Mesenchymal stem cell (in vitro differentiated cells and primary cell): ENCODE measurements at regions not wholly inside any gene's neighbourhood (a gene's known extent, or its start where the extent isn't known, plus 50 kb on each side); places are given as distances from the start of the nearest gene placed in this dataset.

Source experiments
- DNase-seq: peaks from one replicate; pipeline ENCODE4 v3.0.0-alpha.2; 2013
- H2AFZ ChIP-seq: one replicate; pipeline ENCODE4 v1.6.1; 2013; ENCODE audit warnings: low read depth, mild to moderate bottlenecking, control low read depth, inconsistent platforms, low read length, moderate library complexity
- H2AK5ac ChIP-seq: 2 replicates; pipeline ENCODE4 v1.6.1; 2013; ENCODE audit warnings: low read length, moderate library complexity, mild to moderate bottlenecking, inconsistent platforms; ENCODE audit not compliant: severe bottlenecking
- H2BK120ac ChIP-seq: one replicate; pipeline ENCODE4 v1.6.1; 2013; ENCODE audit warnings: low read depth, mild to moderate bottlenecking, inconsistent platforms, low read length, moderate library complexity
- H2BK12ac ChIP-seq, 2 experiments: one replicate each; pipeline ENCODE4 v1.6.1; 2013; ENCODE audit warnings: inconsistent platforms in 2 of 2, low read length in 2 of 2, mild to moderate bottlenecking in 2 of 2, moderate library complexity in 2 of 2, control low read depth in 1 of 2
- H2BK15ac ChIP-seq: one replicate; pipeline ENCODE4 v1.6.1; 2013; ENCODE audit warnings: mild to moderate bottlenecking, low read depth, inconsistent platforms; ENCODE audit not compliant: poor library complexity, severe bottlenecking
- H2BK5ac ChIP-seq: 2 replicates; pipeline ENCODE4 v1.6.1; 2013; ENCODE audit warnings: low read depth, mild to moderate bottlenecking, low read length, control low read depth, inconsistent platforms; ENCODE audit not compliant: poor library complexity, severe bottlenecking
- H3K14ac ChIP-seq, 2 experiments: one replicate each; pipeline ENCODE4 v1.6.1; 2013; ENCODE audit warnings: inconsistent platforms in 2 of 2, low read length in 2 of 2, control low read depth in 1 of 2, mild to moderate bottlenecking in 1 of 2, moderate library complexity in 1 of 2
- H3K18ac ChIP-seq, 2 experiments: one replicate each; pipeline ENCODE4 v1.6.1; 2013; ENCODE audit warnings: inconsistent platforms in 2 of 2, low read length in 2 of 2, control low read depth in 1 of 2, low read depth in 1 of 2, mild to moderate bottlenecking in 1 of 2
- H3K23ac ChIP-seq, 2 experiments: one replicate each; pipeline ENCODE4 v1.6.1; 2013; ENCODE audit warnings: inconsistent platforms in 2 of 2, low read length in 2 of 2, mild to moderate bottlenecking in 2 of 2, moderate library complexity in 2 of 2, control low read depth in 1 of 2
- H3K27ac ChIP-seq: 2 replicates; pipeline ENCODE4 v1.5.1; 2013; ENCODE audit warnings: mild to moderate bottlenecking, moderate library complexity, low read length, control low read depth, inconsistent platforms; ENCODE audit not compliant: poor library complexity, severe bottlenecking
- H3K27me3 ChIP-seq, 2 experiments: 2 replicates each; pipeline versions ENCODE4 v1.6.1 to v1.7.0; 2013; ENCODE audit warnings: low read length in 2 of 2, mild to moderate bottlenecking in 2 of 2, moderate library complexity in 2 of 2, control low read depth in 1 of 2, inconsistent platforms in 1 of 2; ENCODE audit not compliant: control insufficient read depth in 1 of 2, insufficient read depth in 1 of 2
- H3K36me3 ChIP-seq, 2 experiments: 2 replicates each; pipeline versions ENCODE4 v1.6.1 to v1.7.0; 2013; ENCODE audit warnings: low read length in 2 of 2, control low read depth in 1 of 2, inconsistent platforms in 1 of 2, low read depth in 1 of 2, mild to moderate bottlenecking in 1 of 2; ENCODE audit not compliant: insufficient read depth in 2 of 2, control insufficient read depth in 1 of 2
- H3K4ac ChIP-seq, 2 experiments: one replicate each; pipeline ENCODE4 v1.6.1; 2013; ENCODE audit warnings: inconsistent platforms in 2 of 2, low read length in 2 of 2, mild to moderate bottlenecking in 2 of 2, moderate library complexity in 2 of 2, control low read depth in 1 of 2, low read depth in 1 of 2
- H3K4me1 ChIP-seq: 2 replicates; pipeline ENCODE4 v1.6.1; 2013; ENCODE audit warnings: low read depth, low read length, control low read depth; ENCODE audit not compliant: control insufficient read depth, insufficient read depth
- H3K4me2 ChIP-seq: 2 replicates; pipeline ENCODE4 v1.6.1; 2013; ENCODE audit warnings: low read length, mild to moderate bottlenecking, inconsistent platforms; ENCODE audit not compliant: poor library complexity, severe bottlenecking
- H3K4me3 ChIP-seq, 2 experiments: 2 replicates each; pipeline versions ENCODE4 v1.5.1 to v1.7.0; 2013; ENCODE audit warnings: low read length in 2 of 2, mild to moderate bottlenecking in 2 of 2, control low read depth in 1 of 2, low read depth in 1 of 2; ENCODE audit not compliant: insufficient read depth in 1 of 2
- H3K79me1 ChIP-seq: replicated peaks from 2 replicates; pipeline ENCODE4 v1.6.1; 2013; ENCODE audit warnings: mild to moderate bottlenecking, control low read depth, low read length, inconsistent platforms; ENCODE audit not compliant: poor library complexity, severe bottlenecking
- H3K9ac ChIP-seq: 2 replicates; pipeline ENCODE4 v1.7.0; 2013; ENCODE audit warnings: mild to moderate bottlenecking, low read length, moderate library complexity
- H3K9me3 ChIP-seq: 2 replicates; pipeline ENCODE4 v1.7.0; 2013; ENCODE audit warnings: mild to moderate bottlenecking, low read length; ENCODE audit not compliant: control insufficient read depth
- H4K8ac ChIP-seq: one replicate; pipeline ENCODE4 v1.6.1; 2013; ENCODE audit warnings: inconsistent platforms, mild to moderate bottlenecking, low read length, moderate library complexity
- H4K91ac ChIP-seq: one replicate; pipeline ENCODE4 v1.6.1; 2013; ENCODE audit warnings: mild to moderate bottlenecking, low read length, inconsistent platforms
- WGBS: methylation state at CpG from one replicate; pipeline ENCODE4 v1.1.7; 2013; ENCODE audit warnings: mixed read lengths; 5-methylcytosine and 5-hydroxymethylcytosine counted together

DNA sequence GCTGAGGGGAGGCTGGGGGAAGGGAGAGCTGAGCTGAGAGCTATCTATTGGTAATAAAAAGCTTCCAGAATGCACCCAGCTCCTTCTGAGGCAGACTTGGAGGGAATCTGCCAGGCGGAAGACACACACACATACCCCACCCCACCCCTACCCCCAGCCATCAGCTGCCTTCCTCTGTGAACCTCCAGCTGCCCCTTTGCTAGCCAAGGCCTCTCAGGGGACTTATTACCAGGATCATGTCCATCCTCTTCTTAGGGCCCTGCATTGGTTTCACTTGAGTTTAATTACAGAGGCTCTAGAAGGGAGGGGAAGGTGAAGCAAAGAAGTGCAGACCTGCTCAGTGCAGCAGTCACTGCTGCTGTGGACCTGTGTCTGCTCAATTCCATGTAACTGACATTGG, 156.4 kb downstream of the OMA1 start:
- Histone ChIP-seq H3K9ac (no peak overlapping the region), H3K18ac (no peak overlapping the region), H4K8ac (no peak overlapping the region), H2BK120ac (no peak overlapping the region), H2AFZ (no peak overlapping the region), H3K4me1 (no peaks in the 10 kb centered on the region), H3K27me3 (no peaks in the 10 kb centered on the region), H2AK5ac (no peak overlapping the region), H3K23ac (no peak overlapping the region), H3K27ac (no peak overlapping the region), H3K9me3 (no peaks in the 10 kb centered on the region), H3K36me3 (no peaks in the 10 kb centered on the region), H3K4me2 (no peak overlapping the region), H3K4ac (no peak overlapping the region), H3K4me3 (no peak overlapping the region), H2BK12ac (no peak overlapping the region), H2BK15ac (no peak overlapping the region), H3K79me1 (no peaks in the 10 kb centered on the region), H2BK5ac (no peak overlapping the region), H4K91ac (no peak overlapping the region), H3K14ac (no peak overlapping the region)
- WGBS: 44% methylated on average over 1 of the region's 1 CpG
- DNase-seq: no peak

DNA sequence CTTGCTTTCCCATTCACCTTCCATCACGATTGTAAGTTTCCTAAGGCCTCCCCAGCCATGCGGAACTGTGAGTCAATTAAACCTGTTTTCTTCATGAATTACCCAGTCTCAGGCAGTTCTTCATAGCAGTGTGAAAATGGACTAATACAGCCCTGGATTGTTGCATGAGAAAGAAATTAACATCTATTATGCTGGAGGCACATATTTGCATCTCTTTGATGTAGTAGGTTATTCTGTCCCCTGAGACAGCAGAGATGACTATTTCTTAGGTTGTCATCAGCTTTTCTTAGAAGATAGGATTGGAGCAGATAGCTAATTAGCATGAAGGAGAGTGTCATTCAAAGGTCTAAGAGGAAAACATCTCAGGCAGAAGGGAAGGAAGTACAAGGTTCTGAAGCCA, 166.2 kb downstream of the OMA1 start:
- Histone ChIP-seq H4K91ac (no peak overlapping the region), H2BK15ac (no peak overlapping the region), H4K8ac (no peak overlapping the region), H3K9ac (no peak overlapping the region), H3K9me3 (peaks cover 3% of the 10 kb centered on the region), H3K4ac (no peak overlapping the region), H3K36me3 (no peaks in the 10 kb centered on the region), H3K14ac (no peak overlapping the region), H2BK12ac (no peak overlapping the region), H2BK120ac (no peak overlapping the region), H3K18ac (no peak overlapping the region), H2BK5ac (no peak overlapping the region), H3K4me3 (no peak overlapping the region), H3K79me1 (no peaks in the 10 kb centered on the region), H3K4me1 (no peaks in the 10 kb centered on the region), H2AK5ac (no peak overlapping the region), H3K4me2 (no peak overlapping the region), H3K27me3 (no peaks in the 10 kb centered on the region), H3K23ac (no peak overlapping the region), H2AFZ (no peak overlapping the region), H3K27ac (no peak overlapping the region)
- no peak for DNase-seq
- 100% methylated on average over 2 of the region's 2 CpGs for WGBS

DNA sequence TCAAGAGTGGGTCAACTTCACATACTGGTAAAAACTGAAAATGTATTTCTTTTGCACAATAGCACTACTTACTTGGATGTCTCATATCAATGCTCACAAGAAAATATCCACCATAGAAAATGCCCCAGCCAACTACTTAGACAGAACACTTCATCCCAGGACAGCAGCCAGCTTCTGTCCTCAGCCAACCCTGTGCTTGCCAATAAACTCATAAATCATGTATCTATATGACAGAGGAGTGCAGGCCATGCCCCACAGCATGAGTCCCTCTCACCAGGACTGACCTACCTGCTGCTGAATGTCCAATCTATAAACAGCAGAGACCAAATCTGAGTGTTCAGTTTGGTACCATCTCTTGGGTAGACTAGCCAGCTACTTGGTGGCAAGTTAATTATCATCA, 179.3 kb downstream of the OMA1 start:
- H4K8ac ChIP-seq: no peak overlapping the region
- H2BK15ac ChIP-seq: no peak overlapping the region
- H3K9ac ChIP-seq: no peak overlapping the region
- H2BK5ac ChIP-seq: no peak overlapping the region
- H2BK12ac ChIP-seq: no peak overlapping the region
- no peak overlapping the region for H3K18ac ChIP-seq
- H3K14ac ChIP-seq: no peak overlapping the region
- H3K9me3 ChIP-seq: no peaks in the 10 kb centered on the region
- H3K23ac ChIP-seq: no peak overlapping the region
- no peak overlapping the region for H2AK5ac ChIP-seq
- no peak overlapping the region for H2BK120ac ChIP-seq
- no peak overlapping the region for H3K27ac ChIP-seq
- no peak overlapping the region for H3K4ac ChIP-seq
- DNase-seq: no peak
- H3K79me1 ChIP-seq: no peaks in the 10 kb centered on the region
- no peak overlapping the region for H3K4me2 ChIP-seq
- H4K91ac ChIP-seq: no peak overlapping the region
- peaks cover 0 to 7% of the 10 kb centered on the region in 2 experiments for H3K27me3 ChIP-seq
- H3K36me3 ChIP-seq: no peaks in the 10 kb centered on the region
- no peak overlapping the region for H2AFZ ChIP-seq
- no peaks in the 10 kb centered on the region for H3K4me1 ChIP-seq
- no peak overlapping the region for H3K4me3 ChIP-seq

DNA sequence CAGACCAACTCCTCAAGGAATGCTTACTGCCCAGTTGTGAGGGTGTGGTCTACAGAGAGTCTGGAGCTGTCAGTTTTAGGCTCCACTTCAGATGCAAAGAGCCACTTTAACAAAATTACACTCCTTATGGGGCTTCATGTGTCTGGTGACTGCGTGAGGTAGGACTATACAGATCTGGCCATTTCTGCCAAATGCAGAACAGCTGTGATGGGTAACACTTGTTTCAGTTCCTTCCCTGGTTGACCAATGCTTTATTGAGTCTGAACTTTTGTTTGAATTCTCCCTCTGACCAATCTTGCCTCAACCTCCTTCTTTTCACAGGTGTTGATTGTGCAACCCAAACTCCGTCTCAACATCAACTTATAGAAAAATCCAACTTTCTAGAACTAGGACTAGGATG, 181.2 kb downstream of the OMA1 start:
- Histone ChIP-seq H3K14ac (no peak overlapping the region), H2BK12ac (no peak overlapping the region), H3K79me1 (no peaks in the 10 kb centered on the region), H3K4ac (no peak overlapping the region), H2BK15ac (no peak overlapping the region), H4K8ac (no peak overlapping the region), H3K18ac (no peak overlapping the region), H2BK5ac (no peak overlapping the region), H3K27me3 (peaks cover 0 to 8% of the 10 kb centered on the region in 2 experiments), H3K4me3 (no peak overlapping the region), H2AFZ (no peak overlapping the region), H3K23ac (no peak overlapping the region), H3K9ac (no peak overlapping the region), H4K91ac (no peak overlapping the region), H3K36me3 (no peaks in the 10 kb centered on the region), H3K4me2 (no peak overlapping the region), H3K9me3 (no peaks in the 10 kb centered on the region), H3K27ac (no peak overlapping the region), H2BK120ac (no peak overlapping the region), H2AK5ac (no peak overlapping the region), H3K4me1 (no peaks in the 10 kb centered on the region)
- WGBS: 88% methylated on average over 2 of the region's 2 CpGs
- no peak for DNase-seq
